PC-3 (cell line): ENCODE measurements at regions not wholly inside any gene's neighbourhood (a gene's known extent, or its start where the extent isn't known, plus 50 kb on each side); places are given as distances from the start of the nearest gene placed in this dataset.

Experiments
- ATAC-seq: fragments of 200-7000 bp; cut with Tn5 transposase; 2 replicates; pipeline ENCODE4 v1.9.1; 2020; ENCODE audit warnings: mild to moderate bottlenecking, moderate library complexity
- BruUV-seq: library from RNA; stranded (reverse); fragments of 400-500 nt; replicated peaks from 2 replicates; lab custom pipeline; 2021; lab: Mats Ljungman, UMichigan
- CTCF ChIA-PET: fragments of 300-600 bp; sonication (Branson Sonifier 250); formaldehyde crosslinking; loops from one replicate; lab custom pipeline; 2022; ENCODE audit warnings: antibody characterized with exemption; lab: Charles Lee
- POLR2A ChIA-PET: fragments of 300-600 bp; sonication (Branson Sonifier 250); formaldehyde crosslinking; loops from one replicate; lab custom pipeline; 2022; ENCODE audit warnings: antibody characterized with exemption; ENCODE audit not compliant: unreplicated experiment; lab: Charles Lee
- DNase-seq: peaks from one replicate; pipeline ENCODE4 v3.0.0-alpha.2; 2015
- H2AFZ ChIP-seq: fragments of 300-600 bp; sonication (generic); 2 replicates; pipeline ENCODE4 v1.6.0; 2016; ENCODE audit warnings: antibody characterized with exemption, low read length
- H3F3A ChIP-seq: fragments of 300-600 bp; sonication (generic); one replicate; pipeline ENCODE4 v1.6.0; 2017; ENCODE audit warnings: antibody characterized with exemption, low read length, control low read depth, mild to moderate bottlenecking; ENCODE audit not compliant: unreplicated experiment
- H3K27ac ChIP-seq: fragments of 300-600 bp; sonication (generic); 2 replicates; pipeline ENCODE4 v1.5.1; 2016; ENCODE audit warnings: mild to moderate bottlenecking, low read length
- H3K27me3 ChIP-seq: fragments of 300-600 bp; sonication (generic); 2 replicates; pipeline ENCODE4 v1.6.1; 2016; ENCODE audit warnings: low read length, mixed read lengths
- H3K36me3 ChIP-seq: fragments of 300-600 bp; sonication (generic); 2 replicates; pipeline ENCODE4 v1.6.1; 2016; ENCODE audit warnings: low read depth, mixed run types, low read length, mixed read lengths
- H3K4me1 ChIP-seq: fragments of 300-600 bp; sonication (generic); 2 replicates; pipeline ENCODE4 v1.5.1; 2016; ENCODE audit warnings: low read length; ENCODE audit not compliant: insufficient read depth
- H3K4me2 ChIP-seq: fragments of 300-600 bp; sonication (generic); 2 replicates; pipeline ENCODE4 v1.6.0; 2016; ENCODE audit warnings: low read length
- H3K4me3 ChIP-seq: fragments of 300-600 bp; sonication (generic); 2 replicates; pipeline ENCODE4 v1.5.1; 2016; ENCODE audit warnings: mild to moderate bottlenecking, low read length, mixed read lengths
- H3K79me2 ChIP-seq: fragments of 300-600 bp; sonication (generic); 2 replicates; pipeline ENCODE4 v1.6.1; 2017; ENCODE audit warnings: low read length, mixed read lengths
- H3K9ac ChIP-seq: fragments of 300-600 bp; sonication (generic); 2 replicates; pipeline ENCODE4 v1.6.0; 2016; ENCODE audit warnings: mild to moderate bottlenecking, low read length
- H3K9me2 ChIP-seq: fragments of 300-600 bp; sonication (generic); replicated peaks from 2 replicates; pipeline ENCODE4 v1.6.1; 2016; ENCODE audit warnings: mixed run types, low read length, mixed read lengths
- H3K9me3 ChIP-seq: fragments of 300-600 bp; sonication (generic); 2 replicates; pipeline ENCODE4 v1.6.1; 2016; ENCODE audit warnings: low read length, mixed read lengths
- H4K20me1 ChIP-seq: fragments of 300-600 bp; sonication (generic); 2 replicates; pipeline ENCODE4 v1.6.1; 2016; ENCODE audit warnings: low read length, mixed read lengths
- CTCF ChIP-seq: fragments of 300-600 bp; sonication (generic); conservative IDR thresholded peaks from 2 replicates; pipeline ENCODE4 v1.5.1; 2017; ENCODE audit warnings: antibody characterized with exemption, low read depth, mild to moderate bottlenecking, low read length
- EZH2 ChIP-seq: fragments of 300-600 bp; sonication (generic); IDR thresholded peaks from one replicate; pipeline ENCODE4 v1.6.1; 2017; ENCODE audit warnings: antibody characterized with exemption, mild to moderate bottlenecking, low read length; ENCODE audit not compliant: unreplicated experiment
- EZH2phosphoT487 ChIP-seq: fragments of 300-600 bp; sonication (generic); IDR thresholded peaks from 2 replicates; pipeline ENCODE4 v1.6.1; 2018; ENCODE audit warnings: mild to moderate bottlenecking, antibody characterized with exemption, low read length, borderline replicate concordance
- intact Hi-C: fragments of 100-400 bp; cut with micrococcal nuclease; formaldehyde crosslinking; loops from 2 replicates; pipeline ENCODE4 v1.9.0; 2023

- no peaks in the 10 kb centered on the region for H3K9me2 ChIP-seq
- intact Hi-C loops: no loop called here
- H3K79me2 ChIP-seq: no peaks in the 10 kb centered on the region
- H2AFZ ChIP-seq: no peak overlapping the region
- TF ChIP-seq EZH2: no peak
- TF ChIP-seq CTCF: no peak
- TF ChIP-seq EZH2phosphoT487: no peak
- peaks cover 7% of the 10 kb centered on the region; the same call in 1 of the 2 replicates for H3K9me3 ChIP-seq
- no peak overlapping the region for H3K9ac ChIP-seq
- CTCF ChIA-PET: no interaction called here
- H3K4me2 ChIP-seq: no peak overlapping the region
- no peaks in the 10 kb centered on the region for H3K27me3 ChIP-seq
- ATAC-seq (no peak), DNase-seq (no peak)
- no peaks in the 10 kb centered on the region for H4K20me1 ChIP-seq
- no peaks in the 10 kb centered on the region for H3K4me1 ChIP-seq
- H3K4me3 ChIP-seq: no peak overlapping the region
- no peak overlapping the region for H3K27ac ChIP-seq
- H3F3A ChIP-seq: no peaks in the 10 kb centered on the region
- POLR2A ChIA-PET: no interaction called here
- BruUV-seq: no TSS peak
- no peaks in the 10 kb centered on the region for H3K36me3 ChIP-seq
Measured at GRCh38 chr5:4230786-4231641, 635.4 kb downstream of the IRX1 start.

- Histone ChIP-seq H3K9me3 (peaks cover 8% of the 10 kb centered on the region; the same call in 1 of the 2 replicates), H2AFZ (no peak overlapping the region), H3K27ac (no peak overlapping the region), H3K9ac (no peak overlapping the region), H3K27me3 (no peaks in the 10 kb centered on the region), H3K4me1 (no peaks in the 10 kb centered on the region), H3K36me3 (no peaks in the 10 kb centered on the region), H4K20me1 (no peaks in the 10 kb centered on the region), H3K4me3 (no peak overlapping the region), H3F3A (no peaks in the 10 kb centered on the region), H3K9me2 (no peaks in the 10 kb centered on the region), H3K4me2 (no peak overlapping the region), H3K79me2 (no peaks in the 10 kb centered on the region)
- no TSS peak for BruUV-seq
- ChIA-PET POLR2A (no interaction called here), CTCF (no interaction called here)
- TF ChIP-seq CTCF (no peak), EZH2 (no peak), EZH2phosphoT487 (no peak)
- DNase-seq (no peak), ATAC-seq (no peak)
- intact Hi-C loops: no loop called here
Measured at GRCh38 chr5:4232084-4232483, 636.5 kb downstream of the IRX1 start.

- no peak overlapping the region for H3K9ac ChIP-seq
- no peaks in the 10 kb centered on the region for H3K79me2 ChIP-seq
- H3K4me1 ChIP-seq: no peaks in the 10 kb centered on the region
- no peak for ATAC-seq
- no peak overlapping the region for H3K4me3 ChIP-seq
- ChIA-PET CTCF (no interaction called here), POLR2A (no interaction called here)
- TF ChIP-seq EZH2phosphoT487: no peak
- no peak for TF ChIP-seq EZH2
- TF ChIP-seq CTCF: no peak
- H3K9me3 ChIP-seq: peaks cover 16% of the 10 kb centered on the region
- no peaks in the 10 kb centered on the region for H3F3A ChIP-seq
- no peaks in the 10 kb centered on the region for H3K27me3 ChIP-seq
- no peak overlapping the region for H2AFZ ChIP-seq
- H3K27ac ChIP-seq: no peak overlapping the region
- H3K4me2 ChIP-seq: no peak overlapping the region
- no peaks in the 10 kb centered on the region for H4K20me1 ChIP-seq
- no peaks in the 10 kb centered on the region for H3K36me3 ChIP-seq
- H3K9me2 ChIP-seq: no peaks in the 10 kb centered on the region
- intact Hi-C loops: no loop called here
- no peak for DNase-seq
- BruUV-seq: no TSS peak
Measured at GRCh38 chr5:4233671-4234070, 638.0 kb downstream of the IRX1 start.
